ENCODE measurements at regions not wholly inside any gene's neighbourhood (a gene's known extent, or its start where the extent isn't known, plus 50 kb on each side); places are given as distances from the start of the nearest gene placed in this dataset.

DNA sequence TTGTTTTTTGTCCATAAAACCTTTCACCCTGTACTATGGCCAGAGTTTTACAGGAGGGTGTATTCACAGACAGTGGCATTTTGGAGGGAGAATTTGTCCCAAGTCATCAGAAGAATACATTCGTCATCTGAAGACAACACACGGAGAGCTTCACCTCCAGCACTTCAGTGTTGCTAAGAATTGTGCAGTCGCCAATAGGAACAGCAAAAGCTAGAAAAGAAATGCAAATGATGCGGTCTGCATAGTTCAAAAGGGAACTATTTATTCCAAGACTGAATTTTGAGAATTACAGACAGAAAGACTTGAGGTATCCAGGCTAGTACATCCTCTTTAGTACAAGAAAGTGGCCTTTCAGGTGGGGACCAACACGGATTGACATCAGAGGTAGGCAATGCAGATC, 399.2 kb upstream of the KIF2A start:
- Histone ChIP-seq H3K9me3 (no peaks in the 10 kb centered on the region), H3K79me2 (ENCODE audit: insufficient read depth) (no peaks in the 10 kb centered on the region), H3K4me2 (no peak overlapping the region), H3K27ac (ENCODE audit: low read depth in 2 of 2, low read length in 1 of 2) (no peak overlapping the region), H3K27me3 (ENCODE audit: insufficient read depth) (no peaks in the 10 kb centered on the region), H3F3A (replicated peaks; ENCODE audit: insufficient read depth) (no peaks in the 10 kb centered on the region), H3K4me1 (ENCODE audit: control insufficient read depth in 1 of 2, insufficient read depth in 2 of 2, low read depth in 1 of 2, low read length in 1 of 2) (no peaks in the 10 kb centered on the region; a peak in 1 of 4 replicates), H3K9me2 (no peaks in the 10 kb centered on the region), H3K4me3 (ENCODE audit: low read depth in 2 of 2, low read length in 1 of 2) (no peak overlapping the region), H3K9ac (no peak overlapping the region), H4K20me1 (ENCODE audit: insufficient read depth) (no peaks in the 10 kb centered on the region), H2AFZ (ENCODE audit: low read depth) (no peak overlapping the region), H3K36me3 (replicated peaks in 1 of 2; ENCODE audit: control insufficient read depth in 1 of 2, insufficient read depth in 2 of 2, low read length in 1 of 2) (no peaks in the 10 kb centered on the region)
- CTCF ChIA-PET: no interaction called here
- DNase-seq: no peak
- no peak for TF ChIP-seq SMC3 (IDR thresholded peaks at IDR 0.05; ENCODE audit: low read depth, low read length)
- no peak for TF ChIP-seq GATA2 (CRISPR knock-in tag; IDR thresholded peaks at IDR 0.05)
- TF ChIP-seq RCOR1 (IDR thresholded peaks at IDR 0.05; ENCODE audit: low read length): no peak
- TF ChIP-seq, protein P1, sequence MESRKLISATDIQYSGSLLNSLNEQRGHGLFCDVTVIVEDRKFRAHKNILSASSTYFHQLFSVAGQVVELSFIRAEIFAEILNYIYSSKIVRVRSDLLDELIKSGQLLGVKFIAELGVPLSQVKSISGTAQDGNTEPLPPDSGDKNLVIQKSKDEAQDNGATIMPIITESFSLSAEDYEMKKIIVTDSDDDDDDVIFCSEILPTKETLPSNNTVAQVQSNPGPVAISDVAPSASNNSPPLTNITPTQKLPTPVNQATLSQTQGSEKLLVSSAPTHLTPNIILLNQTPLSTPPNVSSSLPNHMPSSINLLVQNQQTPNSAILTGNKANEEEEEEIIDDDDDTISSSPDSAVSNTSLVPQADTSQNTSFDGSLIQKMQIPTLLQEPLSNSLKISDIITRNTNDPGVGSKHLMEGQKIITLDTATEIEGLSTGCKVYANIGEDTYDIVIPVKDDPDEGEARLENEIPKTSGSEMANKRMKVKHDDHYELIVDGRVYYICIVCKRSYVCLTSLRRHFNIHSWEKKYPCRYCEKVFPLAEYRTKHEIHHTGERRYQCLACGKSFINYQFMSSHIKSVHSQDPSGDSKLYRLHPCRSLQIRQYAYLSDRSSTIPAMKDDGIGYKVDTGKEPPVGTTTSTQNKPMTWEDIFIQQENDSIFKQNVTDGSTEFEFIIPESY (IDR thresholded peaks at IDR 0.05; ENCODE audit: borderline replicate concordance, low read depth): no peak
- no peak for TF ChIP-seq EP300 (IDR thresholded peaks at IDR 0.05; ENCODE audit: borderline replicate concordance in 1 of 2, low read depth in 1 of 2, low read length in 1 of 2)
- TF ChIP-seq, protein P2, sequence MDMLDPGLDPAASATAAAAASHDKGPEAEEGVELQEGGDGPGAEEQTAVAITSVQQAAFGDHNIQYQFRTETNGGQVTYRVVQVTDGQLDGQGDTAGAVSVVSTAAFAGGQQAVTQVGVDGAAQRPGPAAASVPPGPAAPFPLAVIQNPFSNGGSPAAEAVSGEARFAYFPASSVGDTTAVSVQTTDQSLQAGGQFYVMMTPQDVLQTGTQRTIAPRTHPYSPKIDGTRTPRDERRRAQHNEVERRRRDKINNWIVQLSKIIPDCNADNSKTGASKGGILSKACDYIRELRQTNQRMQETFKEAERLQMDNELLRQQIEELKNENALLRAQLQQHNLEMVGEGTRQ (IDR thresholded peaks at IDR 0.05; ENCODE audit: borderline replicate concordance, low read depth, low read length): no peak
- no peak for TF ChIP-seq NFIC (IDR thresholded peaks at IDR 0.05; ENCODE audit: borderline replicate concordance)
- 39% methylated on average over 5 of the region's 5 CpGs for WGBS (ENCODE audit: low lambda C conversion rate)
- POLR2A ChIA-PET: no interaction called here

DNA sequence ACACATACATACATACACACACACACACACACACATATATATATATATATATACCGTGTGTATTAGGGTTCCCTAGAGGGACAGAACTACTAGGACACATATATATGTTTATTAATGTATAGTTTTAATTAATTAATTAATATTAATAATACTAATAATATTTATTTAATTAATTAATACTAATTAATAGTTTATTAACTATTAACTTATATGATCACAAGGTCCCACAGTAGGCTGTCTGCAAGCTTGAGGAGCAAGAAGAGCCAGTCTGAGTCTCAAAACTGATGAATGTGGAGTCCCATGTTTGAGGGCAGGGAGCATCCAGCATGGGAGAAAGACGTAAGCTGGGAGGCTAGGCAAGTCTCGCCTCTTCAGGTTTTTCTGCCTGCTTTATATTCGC, 398.0 kb upstream of the KIF2A start:
- Histone ChIP-seq H3K9me2 (no peaks in the 10 kb centered on the region), H3K27me3 (ENCODE audit: insufficient read depth) (no peaks in the 10 kb centered on the region), H2AFZ (ENCODE audit: low read depth) (no peak overlapping the region), H3F3A (replicated peaks; ENCODE audit: insufficient read depth) (no peaks in the 10 kb centered on the region), H3K79me2 (ENCODE audit: insufficient read depth) (no peaks in the 10 kb centered on the region), H3K27ac (ENCODE audit: low read depth in 2 of 2, low read length in 1 of 2) (no peak overlapping the region), H3K9ac (no peak overlapping the region), H3K4me1 (ENCODE audit: control insufficient read depth in 1 of 2, insufficient read depth in 2 of 2, low read depth in 1 of 2, low read length in 1 of 2) (no peaks in the 10 kb centered on the region), H3K36me3 (replicated peaks in 1 of 2; ENCODE audit: control insufficient read depth in 1 of 2, insufficient read depth in 2 of 2, low read length in 1 of 2) (no peaks in the 10 kb centered on the region), H4K20me1 (ENCODE audit: insufficient read depth) (no peaks in the 10 kb centered on the region), H3K4me3 (ENCODE audit: low read depth in 2 of 2, low read length in 1 of 2) (no peak overlapping the region), H3K9me3 (no peaks in the 10 kb centered on the region), H3K4me2 (no peak overlapping the region)
- WGBS (ENCODE audit: low lambda C conversion rate): 61% methylated on average over 4 of the region's 4 CpGs
- DNase-seq: no peak
- ChIA-PET POLR2A (no interaction called here), CTCF (no interaction called here)
- TF ChIP-seq NFIC (IDR thresholded peaks at IDR 0.05; ENCODE audit: borderline replicate concordance) (no peak), RAD21 (IDR thresholded peaks at IDR 0.05; ENCODE audit: low read length) (no peak), TAF1 (IDR thresholded peaks at IDR 0.05; ENCODE audit: borderline replicate concordance, low read depth, low read length) (no peak), POLR2AphosphoS5 (IDR thresholded peaks at IDR 0.05; ENCODE audit: low read depth, low read length) (no peak), GATA2 (CRISPR knock-in tag; IDR thresholded peaks at IDR 0.05) (no peak), SMC3 (IDR thresholded peaks at IDR 0.05; ENCODE audit: low read depth, low read length) (no peak), FOXJ3 (CRISPR knock-in tag; IDR thresholded peaks at IDR 0.05) (no peak), ELF1 (IDR thresholded peaks at IDR 0.05) (no peak)
- TF ChIP-seq, protein P3, sequence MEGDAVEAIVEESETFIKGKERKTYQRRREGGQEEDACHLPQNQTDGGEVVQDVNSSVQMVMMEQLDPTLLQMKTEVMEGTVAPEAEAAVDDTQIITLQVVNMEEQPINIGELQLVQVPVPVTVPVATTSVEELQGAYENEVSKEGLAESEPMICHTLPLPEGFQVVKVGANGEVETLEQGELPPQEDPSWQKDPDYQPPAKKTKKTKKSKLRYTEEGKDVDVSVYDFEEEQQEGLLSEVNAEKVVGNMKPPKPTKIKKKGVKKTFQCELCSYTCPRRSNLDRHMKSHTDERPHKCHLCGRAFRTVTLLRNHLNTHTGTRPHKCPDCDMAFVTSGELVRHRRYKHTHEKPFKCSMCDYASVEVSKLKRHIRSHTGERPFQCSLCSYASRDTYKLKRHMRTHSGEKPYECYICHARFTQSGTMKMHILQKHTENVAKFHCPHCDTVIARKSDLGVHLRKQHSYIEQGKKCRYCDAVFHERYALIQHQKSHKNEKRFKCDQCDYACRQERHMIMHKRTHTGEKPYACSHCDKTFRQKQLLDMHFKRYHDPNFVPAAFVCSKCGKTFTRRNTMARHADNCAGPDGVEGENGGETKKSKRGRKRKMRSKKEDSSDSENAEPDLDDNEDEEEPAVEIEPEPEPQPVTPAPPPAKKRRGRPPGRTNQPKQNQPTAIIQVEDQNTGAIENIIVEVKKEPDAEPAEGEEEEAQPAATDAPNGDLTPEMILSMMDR (IDR thresholded peaks at IDR 0.05): no peak
- TF ChIP-seq, protein P4, sequence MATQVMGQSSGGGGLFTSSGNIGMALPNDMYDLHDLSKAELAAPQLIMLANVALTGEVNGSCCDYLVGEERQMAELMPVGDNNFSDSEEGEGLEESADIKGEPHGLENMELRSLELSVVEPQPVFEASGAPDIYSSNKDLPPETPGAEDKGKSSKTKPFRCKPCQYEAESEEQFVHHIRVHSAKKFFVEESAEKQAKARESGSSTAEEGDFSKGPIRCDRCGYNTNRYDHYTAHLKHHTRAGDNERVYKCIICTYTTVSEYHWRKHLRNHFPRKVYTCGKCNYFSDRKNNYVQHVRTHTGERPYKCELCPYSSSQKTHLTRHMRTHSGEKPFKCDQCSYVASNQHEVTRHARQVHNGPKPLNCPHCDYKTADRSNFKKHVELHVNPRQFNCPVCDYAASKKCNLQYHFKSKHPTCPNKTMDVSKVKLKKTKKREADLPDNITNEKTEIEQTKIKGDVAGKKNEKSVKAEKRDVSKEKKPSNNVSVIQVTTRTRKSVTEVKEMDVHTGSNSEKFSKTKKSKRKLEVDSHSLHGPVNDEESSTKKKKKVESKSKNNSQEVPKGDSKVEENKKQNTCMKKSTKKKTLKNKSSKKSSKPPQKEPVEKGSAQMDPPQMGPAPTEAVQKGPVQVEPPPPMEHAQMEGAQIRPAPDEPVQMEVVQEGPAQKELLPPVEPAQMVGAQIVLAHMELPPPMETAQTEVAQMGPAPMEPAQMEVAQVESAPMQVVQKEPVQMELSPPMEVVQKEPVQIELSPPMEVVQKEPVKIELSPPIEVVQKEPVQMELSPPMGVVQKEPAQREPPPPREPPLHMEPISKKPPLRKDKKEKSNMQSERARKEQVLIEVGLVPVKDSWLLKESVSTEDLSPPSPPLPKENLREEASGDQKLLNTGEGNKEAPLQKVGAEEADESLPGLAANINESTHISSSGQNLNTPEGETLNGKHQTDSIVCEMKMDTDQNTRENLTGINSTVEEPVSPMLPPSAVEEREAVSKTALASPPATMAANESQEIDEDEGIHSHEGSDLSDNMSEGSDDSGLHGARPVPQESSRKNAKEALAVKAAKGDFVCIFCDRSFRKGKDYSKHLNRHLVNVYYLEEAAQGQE (IDR thresholded peaks at IDR 0.05; ENCODE audit: low read depth, low read length): no peak
- TF ChIP-seq, protein P1 (IDR thresholded peaks at IDR 0.05; ENCODE audit: borderline replicate concordance, low read depth): no peak
